A549 (cell line): ENCODE measurements at regions not wholly inside any gene's neighbourhood (a gene's known extent, or its start where the extent isn't known, plus 50 kb on each side); places are given as distances from the start of the nearest gene placed in this dataset.

Source experiments
- ATAC-seq, 2 experiments: fragments of 200-7000 bp in 1 of 2; fragments of >200 bp in 1 of 2; cut with Nextera tagmentation in 1 of 2; cut with Tn5 transposase in 1 of 2; 3 replicates each; pipeline versions ENCODE4 v1.8.0 to v1.9.1; 2018 to 2020; ENCODE audit warnings: mild to moderate bottlenecking in 1 of 2, moderate library complexity in 1 of 2
- CTCF ChIA-PET: fragments of 300-600 bp; sonication (Branson Sonifier 250); formaldehyde crosslinking; extraction: SDS; loops from one replicate; lab custom pipeline; 2021; ENCODE audit warnings: antibody characterized with exemption, inconsistent platforms; lab: Yijun Ruan, JAX
- POLR2A ChIA-PET: fragments of 350-600 bp; formaldehyde crosslinking; extraction: SDS; loops from one replicate; lab custom pipeline; 2021; ENCODE audit warnings: antibody characterized with exemption, inconsistent platforms; lab: Yijun Ruan, JAX
- DNase-seq, 2 experiments: peaks; one replicate each; pipeline versions ENCODE4 v3.0.0 to v3.0.0-alpha.2; 2011 to 2016; ENCODE audit warnings: low read depth in 1 of 2, low spot score in 1 of 2
- FAIRE-seq: peaks from 2 replicates; lab custom pipeline; 2011; peaks lifted over from hg19 to GRCh38; lab: Jason Lieb, UNC
- H3K27ac ChIP-seq, 2 experiments: fragments of >200 bp; sonication (Bioruptor Twin); formaldehyde crosslinking; 3 replicates each; pipeline ENCODE4 v1.5.1; 2016 to 2017
- H3K4me1 ChIP-seq: fragments of >200 bp; sonication (Bioruptor Twin); formaldehyde crosslinking; 3 replicates; pipeline ENCODE4 v1.6.1; 2016
- H3K4me2 ChIP-seq: fragments of >200 bp; sonication (Bioruptor Twin); formaldehyde crosslinking; 3 replicates; pipeline ENCODE4 v1.6.1; 2016
- H3K4me3 ChIP-seq: fragments of >200 bp; sonication (Bioruptor Twin); formaldehyde crosslinking; 3 replicates; pipeline ENCODE4 v1.5.1; 2016
- H3K9me3 ChIP-seq: fragments of >200 bp; sonication (Bioruptor Twin); formaldehyde crosslinking; 3 replicates; pipeline ENCODE4 v1.6.1; 2016
- CBX2 ChIP-seq: fragments of 200-600 bp; sonication (generic); IDR thresholded peaks from 2 replicates; pipeline ENCODE4 v1.6.1; 2016; ENCODE audit warnings: low read depth, mild to moderate bottlenecking, borderline replicate concordance
- CBX8 ChIP-seq: fragments of 200-600 bp; sonication (generic); IDR thresholded peaks from 2 replicates; pipeline ENCODE4 v1.6.1; 2016
- EP300 ChIP-seq, 2 experiments: fragments of >200 bp; sonication (Bioruptor Twin); formaldehyde crosslinking; IDR thresholded peaks; 2 replicates in 1 of 2; 3 replicates in 1 of 2; pipeline ENCODE4 v1.6.1; 2016 to 2017
- ESRRA ChIP-seq: fragments of 150-350 bp; IDR thresholded peaks from 2 replicates; pipeline ENCODE4 v1.6.1; 2014; ENCODE audit warnings: mild to moderate bottlenecking, low read length, borderline replicate concordance
- FOSB ChIP-seq: fragments of 250-450 bp; sonication (Bioruptor Pico); IDR thresholded peaks from 2 replicates; pipeline ENCODE4 v1.5.0; 2020; ENCODE audit warnings: mild to moderate bottlenecking, moderate library complexity
- FOSL2 ChIP-seq, 2 experiments: fragments of 450-650 bp in 1 of 2; fragments of >200 bp in 1 of 2; sonication (Bioruptor Twin) in 1 of 2; formaldehyde crosslinking; IDR thresholded peaks; 2 replicates each; pipeline versions ENCODE4 v1.5.0 to v1.6.1; 2016 to 2020; ENCODE audit warnings: mild to moderate bottlenecking in 1 of 2, moderate library complexity in 1 of 2
- FOXS1 ChIP-seq: fragments of 250-450 bp; sonication (Bioruptor Pico); IDR thresholded peaks from 2 replicates; pipeline ENCODE4 v1.5.0; 2020; ENCODE audit warnings: mild to moderate bottlenecking, moderate library complexity
- HDAC2 ChIP-seq: fragments of 200-600 bp; sonication (generic); IDR thresholded peaks from 2 replicates; pipeline ENCODE4 v1.6.1; 2016
- HOXA7 ChIP-seq: fragments of 250-450 bp; sonication (Bioruptor Pico); IDR thresholded peaks from 2 replicates; pipeline ENCODE4 v1.5.0; 2020; ENCODE audit warnings: mild to moderate bottlenecking, moderate library complexity
- HOXB13 ChIP-seq: fragments of 250-450 bp; sonication (Bioruptor Pico); IDR thresholded peaks from 2 replicates; pipeline ENCODE4 v1.5.0; 2020; ENCODE audit warnings: low read depth, mild to moderate bottlenecking, moderate library complexity
- JUNB ChIP-seq: fragments of >200 bp; sonication (Bioruptor Twin); formaldehyde crosslinking; IDR thresholded peaks from 2 replicates; pipeline ENCODE4 v1.6.1; 2016
- KDM5A ChIP-seq: fragments of 200-600 bp; sonication (generic); IDR thresholded peaks from 2 replicates; pipeline ENCODE4 v1.6.1; 2016; ENCODE audit warnings: antibody characterized with exemption, mild to moderate bottlenecking
- MAZ ChIP-seq: fragments of 150-350 bp; IDR thresholded peaks from 2 replicates; pipeline ENCODE4 v1.6.1; 2014; ENCODE audit warnings: antibody characterized with exemption, low read depth, low read length, borderline replicate concordance
- MYC ChIP-seq: IDR thresholded peaks from 2 replicates; pipeline ENCODE4 v1.6.1; 2012; ENCODE audit warnings: mild to moderate bottlenecking, inconsistent platforms, low read length, improper control_type of control experiment, borderline replicate concordance
- NPAS2 ChIP-seq: fragments of 250-450 bp; sonication (Bioruptor Pico); IDR thresholded peaks from 2 replicates; pipeline ENCODE4 v1.8.0; 2022; ENCODE audit warnings: mild to moderate bottlenecking, moderate library complexity, borderline replicate concordance
- NR3C1 ChIP-seq: fragments of >200 bp; sonication (Bioruptor Twin); formaldehyde crosslinking; IDR thresholded peaks from 3 replicates; pipeline ENCODE4 v1.6.1; 2017
- PHF8 ChIP-seq: fragments of 200-600 bp; sonication (generic); IDR thresholded peaks from 2 replicates; pipeline ENCODE4 v1.6.1; 2016; ENCODE audit warnings: low read depth, mild to moderate bottlenecking, antibody characterized with exemption, moderate library complexity, borderline replicate concordance
- POLR2AphosphoS2 ChIP-seq: conservative IDR thresholded peaks from 2 replicates; pipeline ENCODE4 v1.6.1; 2012; ENCODE audit warnings: low read length, improper control_type of control experiment, inconsistent platforms
- RAD21 ChIP-seq, 2 experiments: fragments of >200 bp in 1 of 2; sonication (Bioruptor Twin) in 1 of 2; formaldehyde crosslinking in 1 of 2; IDR thresholded peaks in 1 of 2; conservative IDR thresholded peaks in 1 of 2; 2 replicates in 1 of 2; 3 replicates in 1 of 2; pipeline ENCODE4 v1.6.1; 2012 to 2018; ENCODE audit warnings: inconsistent platforms in 1 of 2
- RCOR1 ChIP-seq: fragments of 150-350 bp; IDR thresholded peaks from 2 replicates; pipeline ENCODE4 v1.6.1; 2014; ENCODE audit warnings: antibody characterized with exemption, low read length, low read depth
- RFX5 ChIP-seq: fragments of 450-650 bp; IDR thresholded peaks from 2 replicates; pipeline ENCODE4 v1.7.1; 2014; ENCODE audit warnings: antibody characterized with exemption, mild to moderate bottlenecking, moderate library complexity
- RNF2 ChIP-seq: fragments of 200-600 bp; sonication (generic); IDR thresholded peaks from 2 replicates; pipeline ENCODE4 v1.6.1; 2016; ENCODE audit warnings: low read depth, mild to moderate bottlenecking, antibody characterized with exemption, moderate library complexity, borderline replicate concordance
- ZFP36 ChIP-seq: fragments of 450-650 bp; IDR thresholded peaks from 2 replicates; pipeline ENCODE4 v1.6.1; 2014; ENCODE audit warnings: borderline replicate concordance; ENCODE audit not compliant: partially characterized antibody
- WGBS: methylation state at CpG from one replicate; pipeline ENCODE4 v1.1.6; 2017; ENCODE audit errors: missing lambda C conversion rate; 5-methylcytosine and 5-hydroxymethylcytosine counted together
- TF ChIP-seq, protein P1 (sequence below): fragments of >200 bp; sonication (Bioruptor Twin); formaldehyde crosslinking; IDR thresholded peaks from 2 replicates; pipeline ENCODE4 v1.6.1; 2016
- TF ChIP-seq, protein P2 (sequence below): IDR thresholded peaks from 2 replicates; pipeline ENCODE4 v1.6.1; 2012; ENCODE audit warnings: low read depth, borderline replicate concordance
- TF ChIP-seq, protein P3 (sequence below): fragments of 450-650 bp; IDR thresholded peaks from 2 replicates; pipeline ENCODE4 v1.6.1; 2014; ENCODE audit warnings: antibody characterized with exemption
- TF ChIP-seq, protein P4 (sequence below): IDR thresholded peaks from 2 replicates; pipeline ENCODE4 v1.6.1; 2012
- TF ChIP-seq, protein P5 (sequence below): fragments of 150-350 bp; IDR thresholded peaks from 2 replicates; pipeline ENCODE4 v1.6.1; 2014; ENCODE audit warnings: low read depth, mild to moderate bottlenecking, low read length

DNA sequence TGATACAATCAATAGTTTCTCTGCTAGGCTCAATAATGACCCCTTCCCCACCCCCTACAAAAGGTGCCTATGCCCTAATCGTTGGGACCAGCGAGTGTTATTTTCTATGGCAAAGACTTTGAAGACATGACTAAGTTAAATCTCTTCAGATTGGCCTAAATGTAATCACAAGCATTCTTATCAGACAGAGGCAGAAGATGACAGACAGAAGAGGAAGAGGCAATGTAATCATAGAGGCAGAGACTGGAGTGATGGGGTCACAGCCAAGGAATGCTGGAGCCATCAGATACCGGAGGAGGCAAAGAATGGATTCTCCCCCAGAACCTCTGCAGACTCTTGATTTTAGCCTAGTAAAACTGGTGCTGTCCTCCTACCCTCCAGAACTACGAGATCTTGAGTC, 159.3 kb downstream of the EDN1 start:
- ATAC-seq (no peak; a peak in 1 of 6 replicates), FAIRE-seq (no peak), DNase-seq (no peak)
- TF ChIP-seq JUNB (no peak), FOSL2 (IDR thresholded peaks at IDR 0.05) (no peak), FOSL2 (CRISPR knock-in tag; IDR thresholded peaks at IDR 0.05) (no peak), FOSB (CRISPR knock-in tag) (no peak), MAZ (no peak), ZFP36 (no peak), RAD21 (conservative IDR thresholded peaks at IDR 0.05 in 1 of 2, IDR thresholded peaks at IDR 0.05 in 1 of 2) (no peak), RCOR1 (no peak)
- peaks cover 19% of the 10 kb centered on the region for H3K4me1 ChIP-seq
- CTCF ChIA-PET = no interaction called here
- no peaks in the 10 kb centered on the region for H3K9me3 ChIP-seq
- POLR2A ChIA-PET = no interaction called here
- H3K27ac ChIP-seq = peak overlapping the region; percentile 49 to 73
- WGBS = 81% methylated on average over 4 of the region's 4 CpGs
- no peak overlapping the region for H3K4me3 ChIP-seq
- H3K4me2 ChIP-seq = 0 out of 3 replicates have a peak overlapping the region, but pooled peaks have one; percentile 58

DNA sequence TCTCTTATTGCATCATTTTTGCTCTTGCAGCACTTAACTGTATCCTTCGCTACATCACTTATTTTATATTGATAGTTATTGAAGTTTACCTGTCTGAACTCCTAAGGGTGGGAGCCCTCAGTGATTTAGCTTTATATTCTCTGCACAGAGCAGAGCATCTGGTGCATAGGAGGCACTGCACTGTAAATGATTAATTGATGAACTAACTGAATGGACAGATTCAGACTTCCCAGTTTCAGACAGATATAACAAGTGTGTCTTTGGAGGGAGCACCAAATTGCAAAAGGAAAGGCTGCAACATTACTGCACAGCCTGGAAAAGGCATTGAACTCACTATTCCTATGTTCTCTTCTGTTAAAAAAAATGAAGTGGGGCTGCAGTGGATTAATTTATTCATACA, 160.3 kb downstream of the EDN1 start:
- WGBS = 63% methylated on average over 1 of the region's 1 CpG
- peaks cover 19% of the 10 kb centered on the region for H3K4me1 ChIP-seq
- peak overlapping the region; percentile 49 to 73 for H3K27ac ChIP-seq
- H3K4me3 ChIP-seq = no peak overlapping the region
- DNase-seq (no peak), FAIRE-seq (no peak), ATAC-seq (peak; percentile 43 to 71; a peak in 3 of 6 replicates)
- POLR2A ChIA-PET = no interaction called here
- peak overlapping the region; percentile 58 for H3K4me2 ChIP-seq
- CTCF ChIA-PET = no interaction called here
- no peak for TF ChIP-seq CBX2
- TF ChIP-seq NR3C1 = no peak
- TF ChIP-seq MAZ = no peak
- no peak for TF ChIP-seq RFX5
- TF ChIP-seq, protein P1, sequence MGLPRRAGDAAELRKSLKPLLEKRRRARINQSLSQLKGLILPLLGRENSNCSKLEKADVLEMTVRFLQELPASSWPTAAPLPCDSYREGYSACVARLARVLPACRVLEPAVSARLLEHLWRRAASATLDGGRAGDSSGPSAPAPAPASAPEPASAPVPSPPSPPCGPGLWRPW = no peak
- TF ChIP-seq ESRRA = no peak
- no peak for TF ChIP-seq POLR2AphosphoS2
- TF ChIP-seq FOSB (CRISPR knock-in tag) = no peak
- TF ChIP-seq FOXS1 = no peak
- TF ChIP-seq NPAS2 (CRISPR knock-in tag) = no peak
- TF ChIP-seq PHF8 = no peak
- TF ChIP-seq RNF2 = no peak
- no peaks in the 10 kb centered on the region for H3K9me3 ChIP-seq

DNA sequence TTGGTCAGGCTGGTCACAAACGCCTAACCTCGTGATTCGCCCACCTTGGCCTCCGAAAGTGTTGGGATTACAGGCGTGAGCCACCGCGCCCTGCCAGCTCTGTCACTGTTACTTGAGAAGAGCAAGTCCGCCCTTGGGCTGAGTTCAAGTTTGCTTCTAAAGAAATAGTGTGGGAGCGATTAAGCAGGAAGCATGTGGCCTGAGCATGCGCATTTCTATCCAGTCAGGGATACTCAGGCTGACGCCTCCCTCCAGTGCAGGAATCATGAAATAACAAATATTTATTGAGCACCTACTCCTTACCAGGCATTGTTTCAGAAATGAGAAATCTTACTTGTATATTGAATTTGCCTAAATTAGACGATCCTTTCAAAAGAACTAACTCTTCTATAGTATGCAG, 166.2 kb downstream of the EDN1 start:
- DNase-seq (no peak), FAIRE-seq (no peak), ATAC-seq (no peak)
- H3K27ac ChIP-seq = peak overlapping the region in 1 of 2 experiments; percentile 56; a peak in 1 of 6 replicates
- peaks cover 13% of the 10 kb centered on the region for H3K4me1 ChIP-seq
- no peak overlapping the region for H3K4me3 ChIP-seq
- no peaks in the 10 kb centered on the region for H3K9me3 ChIP-seq
- TF ChIP-seq ZFP36 = no peak
- 0 out of 5 replicates have a peak, but pooled peaks of 1 of the 2 experiments have one; percentile 10 for TF ChIP-seq RAD21 (conservative IDR thresholded peaks at IDR 0.05 in 1 of 2, IDR thresholded peaks at IDR 0.05 in 1 of 2)
- 92% methylated on average over 12 of the region's 12 CpGs for WGBS
- CTCF ChIA-PET = no interaction called here
- H3K4me2 ChIP-seq = no peak overlapping the region
- POLR2A ChIA-PET = no interaction called here

DNA sequence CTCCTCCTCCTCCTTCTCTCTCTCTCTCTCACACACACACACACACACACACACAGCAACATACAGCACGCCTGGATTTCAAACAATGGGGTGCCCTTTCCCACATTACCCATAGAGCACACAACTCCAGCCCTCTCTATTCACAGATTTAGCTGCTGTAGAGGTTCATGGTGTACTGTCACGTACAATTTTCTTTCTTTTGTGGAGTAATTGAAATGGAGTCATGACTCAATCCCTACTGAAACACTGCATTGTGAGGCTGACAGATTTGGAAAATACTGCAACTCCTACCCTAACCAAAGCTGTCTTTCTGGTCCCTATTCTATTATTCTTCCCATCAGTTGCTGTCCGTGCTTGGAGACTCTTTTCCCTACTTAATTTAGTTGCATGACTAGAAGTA, 166.9 kb downstream of the EDN1 start:
- peak overlapping the region in 1 of 2 experiments; percentile 48; a peak in 3 of 6 replicates for H3K27ac ChIP-seq
- DNase-seq (no peak), FAIRE-seq (no peak), ATAC-seq (no peak)
- no peak overlapping the region for H3K4me2 ChIP-seq
- peaks cover 13% of the 10 kb centered on the region for H3K4me1 ChIP-seq
- CTCF ChIA-PET = no interaction called here
- no peak overlapping the region for H3K4me3 ChIP-seq
- H3K9me3 ChIP-seq = no peaks in the 10 kb centered on the region
- POLR2A ChIA-PET = no interaction called here
- TF ChIP-seq, protein P2, sequence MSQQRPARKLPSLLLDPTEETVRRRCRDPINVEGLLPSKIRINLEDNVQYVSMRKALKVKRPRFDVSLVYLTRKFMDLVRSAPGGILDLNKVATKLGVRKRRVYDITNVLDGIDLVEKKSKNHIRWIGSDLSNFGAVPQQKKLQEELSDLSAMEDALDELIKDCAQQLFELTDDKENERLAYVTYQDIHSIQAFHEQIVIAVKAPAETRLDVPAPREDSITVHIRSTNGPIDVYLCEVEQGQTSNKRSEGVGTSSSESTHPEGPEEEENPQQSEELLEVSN = no peak
- TF ChIP-seq HOXB13 (CRISPR knock-in tag) (no peak), EP300 (IDR thresholded peaks at IDR 0.05) (no peak), RFX5 (no peak), CBX8 (no peak), RAD21 (conservative IDR thresholded peaks at IDR 0.05 in 1 of 2, IDR thresholded peaks at IDR 0.05 in 1 of 2) (no peak), MYC (no peak), FOSB (CRISPR knock-in tag) (no peak), HDAC2 (no peak), RCOR1 (no peak), KDM5A (no peak), HOXA7 (CRISPR knock-in tag) (no peak)
- TF ChIP-seq, protein P3, sequence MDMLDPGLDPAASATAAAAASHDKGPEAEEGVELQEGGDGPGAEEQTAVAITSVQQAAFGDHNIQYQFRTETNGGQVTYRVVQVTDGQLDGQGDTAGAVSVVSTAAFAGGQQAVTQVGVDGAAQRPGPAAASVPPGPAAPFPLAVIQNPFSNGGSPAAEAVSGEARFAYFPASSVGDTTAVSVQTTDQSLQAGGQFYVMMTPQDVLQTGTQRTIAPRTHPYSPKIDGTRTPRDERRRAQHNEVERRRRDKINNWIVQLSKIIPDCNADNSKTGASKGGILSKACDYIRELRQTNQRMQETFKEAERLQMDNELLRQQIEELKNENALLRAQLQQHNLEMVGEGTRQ = no peak
- TF ChIP-seq, protein P4, sequence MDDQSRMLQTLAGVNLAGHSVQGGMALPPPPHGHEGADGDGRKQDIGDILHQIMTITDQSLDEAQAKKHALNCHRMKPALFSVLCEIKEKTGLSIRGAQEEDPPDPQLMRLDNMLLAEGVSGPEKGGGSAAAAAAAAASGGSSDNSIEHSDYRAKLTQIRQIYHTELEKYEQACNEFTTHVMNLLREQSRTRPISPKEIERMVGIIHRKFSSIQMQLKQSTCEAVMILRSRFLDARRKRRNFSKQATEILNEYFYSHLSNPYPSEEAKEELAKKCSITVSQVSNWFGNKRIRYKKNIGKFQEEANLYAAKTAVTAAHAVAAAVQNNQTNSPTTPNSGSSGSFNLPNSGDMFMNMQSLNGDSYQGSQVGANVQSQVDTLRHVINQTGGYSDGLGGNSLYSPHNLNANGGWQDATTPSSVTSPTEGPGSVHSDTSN = no peak
- TF ChIP-seq, protein P5, sequence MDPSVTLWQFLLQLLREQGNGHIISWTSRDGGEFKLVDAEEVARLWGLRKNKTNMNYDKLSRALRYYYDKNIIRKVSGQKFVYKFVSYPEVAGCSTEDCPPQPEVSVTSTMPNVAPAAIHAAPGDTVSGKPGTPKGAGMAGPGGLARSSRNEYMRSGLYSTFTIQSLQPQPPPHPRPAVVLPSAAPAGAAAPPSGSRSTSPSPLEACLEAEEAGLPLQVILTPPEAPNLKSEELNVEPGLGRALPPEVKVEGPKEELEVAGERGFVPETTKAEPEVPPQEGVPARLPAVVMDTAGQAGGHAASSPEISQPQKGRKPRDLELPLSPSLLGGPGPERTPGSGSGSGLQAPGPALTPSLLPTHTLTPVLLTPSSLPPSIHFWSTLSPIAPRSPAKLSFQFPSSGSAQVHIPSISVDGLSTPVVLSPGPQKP = no peak
- WGBS = 97% methylated on average over 3 of the region's 3 CpGs
